ENCODE measurements at regions not wholly inside any gene's neighbourhood (a gene's known extent, or its start where the extent isn't known, plus 50 kb on each side); places are given as distances from the start of the nearest gene placed in this dataset.

DNA sequence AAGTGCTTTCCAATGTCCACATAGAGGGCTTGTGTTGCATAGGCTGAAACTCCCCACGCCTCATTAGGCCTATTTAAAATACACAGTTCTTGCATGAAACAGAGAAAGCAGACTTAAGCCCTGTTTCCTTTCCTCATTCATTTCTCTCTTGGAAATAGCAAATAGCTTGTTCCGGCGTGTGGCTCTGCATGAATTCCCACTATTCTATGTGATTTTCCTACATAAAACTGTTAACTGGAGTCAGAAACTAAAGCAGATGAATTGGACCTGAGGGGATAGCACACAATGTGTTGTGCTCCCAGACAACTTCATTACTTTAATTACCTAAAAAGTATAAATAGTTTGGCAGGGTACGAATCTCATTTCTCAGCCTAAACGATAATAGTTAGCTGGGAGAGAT is 981.5 kb downstream of the SORCS1 start:
- DNase-seq (ENCODE audit: low spot score) = no peak

DNA sequence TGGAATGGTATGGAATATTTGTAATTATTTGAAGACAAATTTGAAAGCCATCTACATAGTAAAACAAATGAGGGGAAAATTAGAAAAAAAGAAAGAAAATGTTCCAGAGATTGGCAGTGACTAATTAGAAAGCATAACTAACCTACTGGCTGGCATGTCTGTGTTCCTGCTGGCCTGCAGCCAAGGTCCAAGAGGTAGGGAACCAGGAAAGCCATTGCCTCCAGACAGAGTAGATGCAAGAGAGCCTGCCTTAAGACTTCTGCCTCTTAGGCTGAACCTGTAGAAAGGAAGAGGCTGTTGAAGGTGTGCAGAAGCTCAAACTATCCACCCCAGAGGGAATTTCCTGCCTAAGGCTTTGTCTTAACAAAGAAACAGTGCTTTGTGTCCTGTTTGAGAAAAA is 982.0 kb downstream of the SORCS1 start:
- no peak for DNase-seq (ENCODE audit: low spot score)

DNA sequence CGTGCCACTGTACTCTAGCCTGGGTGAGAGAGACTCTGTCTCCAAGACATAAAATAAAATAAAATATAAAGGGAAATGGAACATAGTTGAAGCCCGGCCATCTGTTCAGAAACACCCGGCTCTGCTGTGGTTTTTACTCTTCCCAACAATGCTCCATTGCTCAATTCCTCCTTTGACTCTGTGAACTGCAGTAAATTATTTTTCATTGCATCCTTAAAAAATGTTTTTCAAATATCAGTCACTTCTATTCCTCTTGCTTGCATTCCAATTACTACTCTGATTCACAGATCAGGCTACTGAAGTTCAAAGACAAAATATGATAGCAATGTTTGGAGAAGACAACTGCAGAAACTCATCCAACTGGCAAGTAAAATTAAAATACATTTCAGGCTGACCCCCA is 983.0 kb downstream of the SORCS1 start:
- DNase-seq (ENCODE audit: low spot score) = no peak

DNA sequence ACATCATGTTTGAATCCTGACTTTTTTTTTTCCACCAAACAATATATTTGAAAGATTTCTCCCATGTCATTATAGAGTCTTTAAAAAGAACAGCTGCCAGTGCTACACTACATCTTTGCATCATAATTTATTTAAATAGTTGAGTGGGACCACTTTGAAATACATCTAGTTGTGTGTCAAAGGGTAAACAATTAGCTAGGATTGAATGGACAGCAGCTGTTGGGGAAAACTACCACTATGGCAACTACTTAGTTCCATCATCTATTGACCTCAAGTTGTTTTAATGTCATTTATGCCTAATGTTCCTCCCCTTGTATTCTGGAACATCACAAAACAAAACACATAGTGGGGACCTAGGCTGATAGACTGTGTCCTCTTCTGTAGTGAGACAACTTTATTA is 985.1 kb downstream of the SORCS1 start:
- DNase-seq (ENCODE audit: low spot score) = no peak

DNA sequence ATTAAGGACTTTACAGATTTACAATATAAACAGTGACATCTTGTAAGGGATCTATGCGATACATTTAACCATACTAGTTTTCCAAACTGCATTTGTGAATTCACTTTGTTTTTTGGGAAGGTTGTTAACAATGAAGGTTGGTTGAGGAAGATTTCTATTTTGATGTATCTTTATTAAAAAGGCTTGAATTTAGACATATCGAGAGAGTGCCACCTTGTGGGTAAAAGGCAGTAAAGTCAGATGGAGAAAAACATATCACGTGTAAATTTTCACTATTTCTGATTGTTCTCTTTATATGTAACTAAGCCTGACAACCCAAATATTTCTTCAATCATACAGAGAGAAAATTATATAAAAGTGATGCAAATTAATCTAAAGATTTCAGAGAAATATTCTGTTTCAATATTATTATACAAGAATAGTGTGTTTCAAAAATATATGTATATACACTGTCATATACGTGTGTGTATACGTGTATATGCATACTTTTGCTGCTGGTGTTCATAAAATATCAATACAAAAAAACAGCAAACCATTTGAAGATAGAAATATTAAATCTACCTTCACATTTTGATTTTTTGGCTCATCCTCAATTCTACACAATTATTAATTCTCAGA is 988.6 kb downstream of the SORCS1 start:
- no peak for DNase-seq (ENCODE audit: low spot score)

DNA sequence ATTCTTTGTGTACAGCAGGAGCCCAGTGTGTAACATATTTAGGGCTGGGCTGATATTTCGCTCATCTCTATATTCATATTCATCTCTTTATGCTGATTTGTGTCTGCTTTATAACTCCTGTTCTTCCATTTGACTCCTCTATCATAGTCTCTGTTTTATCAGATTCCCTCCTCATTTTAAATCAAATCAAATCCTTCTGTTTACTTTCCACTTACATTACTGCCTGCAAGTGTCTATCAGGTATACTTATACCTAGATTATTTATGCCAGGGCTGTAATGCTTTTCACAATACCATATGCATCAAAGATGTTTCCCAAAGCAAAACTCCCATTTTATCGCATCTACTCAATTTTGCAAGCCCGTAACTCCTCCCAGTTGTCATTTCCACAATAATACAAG is 990.7 kb downstream of the SORCS1 start:
- no peak for DNase-seq (ENCODE audit: low spot score)

DNA sequence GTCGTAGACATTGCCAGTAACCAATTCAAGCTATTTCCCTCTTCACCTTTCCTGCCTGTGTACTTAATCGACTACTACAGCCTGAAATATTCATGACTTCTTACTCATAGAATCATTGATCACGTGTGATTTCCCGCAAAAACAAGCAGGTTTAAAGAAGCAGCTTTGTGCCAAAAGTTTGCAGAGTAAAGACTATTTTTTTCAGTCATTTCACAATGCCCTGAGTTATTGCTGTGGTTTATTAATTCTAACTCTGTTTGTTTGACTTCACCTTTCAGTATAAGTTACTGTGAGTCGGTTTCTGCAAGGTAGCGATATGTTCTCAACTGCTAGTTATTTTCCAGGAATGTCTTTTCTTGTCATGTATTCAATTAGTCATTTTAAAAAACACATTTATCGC is 995.3 kb downstream of the SORCS1 start:
- DNase-seq (ENCODE audit: low spot score) = no peak

DNA sequence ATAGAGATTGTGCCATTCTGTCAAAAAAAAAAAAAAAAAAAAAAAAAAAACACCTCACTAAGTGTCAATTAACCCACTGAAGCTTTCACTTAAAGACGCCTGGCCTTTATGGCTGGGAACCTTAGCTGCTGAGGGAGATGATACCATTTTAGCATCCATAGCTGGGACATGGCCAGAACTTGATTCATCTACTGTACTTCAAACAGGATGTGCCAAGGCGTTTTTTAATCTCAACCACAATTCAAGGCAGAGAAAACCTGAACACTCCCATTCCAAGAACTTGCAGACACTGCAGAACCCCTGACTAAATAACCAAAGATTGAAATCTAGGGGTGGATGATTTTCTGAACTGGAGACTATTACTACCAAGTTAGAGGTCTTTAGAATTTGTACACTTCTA is 996.6 kb downstream of the SORCS1 start:
- no peak for DNase-seq (ENCODE audit: low spot score)

DNA sequence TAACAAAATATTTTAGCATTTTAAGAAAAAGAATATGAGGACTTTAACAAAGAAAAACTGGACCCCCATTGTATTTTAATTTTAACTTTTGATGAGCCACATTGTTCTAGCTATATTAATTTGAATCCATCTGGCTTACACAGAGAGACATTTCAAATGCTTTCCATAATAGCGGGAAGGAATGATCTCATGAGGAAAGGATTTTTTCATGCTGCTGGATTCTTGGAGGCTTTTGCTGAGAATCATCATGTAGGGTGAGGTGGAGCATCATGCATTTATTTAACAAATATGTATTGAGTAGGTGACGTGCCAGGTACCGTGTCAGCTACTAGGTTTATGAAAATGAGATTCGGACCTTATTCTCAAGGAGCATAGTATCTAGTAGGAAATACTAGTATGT is 1006.3 kb downstream of the SORCS1 start:
- DNase-seq (ENCODE audit: low spot score) = no peak

DNA sequence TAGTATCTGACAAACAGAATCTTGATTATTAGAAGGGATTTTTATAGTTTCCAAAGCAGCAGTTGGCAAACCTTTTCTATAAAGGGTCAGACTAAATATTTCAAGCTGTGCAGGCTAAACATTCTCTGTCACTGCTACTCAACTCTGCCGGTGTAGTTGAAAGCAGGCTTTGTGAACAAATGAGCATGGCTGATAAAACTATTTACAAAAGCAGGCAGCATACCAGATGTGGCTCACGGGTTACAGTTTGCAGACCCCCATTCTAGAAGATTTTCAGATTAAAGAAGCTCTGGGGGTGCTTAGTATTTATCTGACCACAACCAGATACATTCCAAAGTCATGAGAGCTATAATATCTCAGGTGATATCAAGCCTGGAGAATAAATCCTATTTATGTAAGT is 1017.5 kb downstream of the SORCS1 start:
- no peak for DNase-seq (ENCODE audit: low spot score)

DNA sequence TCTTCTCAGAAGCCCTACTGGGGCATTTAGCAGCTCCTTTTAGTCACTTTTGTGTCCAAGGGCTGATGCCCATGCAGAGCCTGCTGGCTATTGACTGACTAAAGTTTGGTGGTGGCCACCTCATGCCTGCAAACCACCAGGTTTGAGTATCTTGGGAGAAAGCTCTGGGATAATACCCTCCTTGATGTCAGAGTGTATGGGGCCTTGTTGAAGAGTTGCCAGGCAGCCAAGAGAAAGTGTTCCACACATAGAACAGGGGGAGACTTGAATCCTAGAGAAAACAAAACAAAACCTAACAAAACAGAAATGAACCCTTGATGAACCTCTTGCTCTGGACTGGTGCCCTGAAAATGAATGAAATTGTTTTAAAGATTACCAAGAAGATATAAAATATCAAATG is 1024.6 kb downstream of the SORCS1 start:
- DNase-seq (ENCODE audit: low spot score) = no peak

DNA sequence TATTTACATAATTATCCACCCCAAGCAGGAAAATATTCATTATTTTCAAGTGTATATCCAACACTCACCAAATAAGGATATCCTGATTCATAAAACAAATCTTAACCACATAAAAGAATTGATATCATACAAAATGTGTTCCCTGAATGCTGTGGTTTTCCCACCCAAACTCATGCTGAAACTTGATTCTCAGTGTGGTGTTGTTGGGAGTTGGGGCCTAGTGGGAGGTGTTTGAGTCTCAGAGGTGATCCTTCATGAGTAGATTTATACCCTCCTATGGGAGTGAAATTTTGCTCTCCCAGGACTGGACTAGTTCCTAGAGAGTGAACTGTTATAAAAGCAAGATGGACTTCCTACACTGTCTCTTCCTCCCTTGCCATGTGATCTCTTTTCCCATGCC is 1028.3 kb downstream of the SORCS1 start:
- no peak for DNase-seq (ENCODE audit: low spot score)

DNA sequence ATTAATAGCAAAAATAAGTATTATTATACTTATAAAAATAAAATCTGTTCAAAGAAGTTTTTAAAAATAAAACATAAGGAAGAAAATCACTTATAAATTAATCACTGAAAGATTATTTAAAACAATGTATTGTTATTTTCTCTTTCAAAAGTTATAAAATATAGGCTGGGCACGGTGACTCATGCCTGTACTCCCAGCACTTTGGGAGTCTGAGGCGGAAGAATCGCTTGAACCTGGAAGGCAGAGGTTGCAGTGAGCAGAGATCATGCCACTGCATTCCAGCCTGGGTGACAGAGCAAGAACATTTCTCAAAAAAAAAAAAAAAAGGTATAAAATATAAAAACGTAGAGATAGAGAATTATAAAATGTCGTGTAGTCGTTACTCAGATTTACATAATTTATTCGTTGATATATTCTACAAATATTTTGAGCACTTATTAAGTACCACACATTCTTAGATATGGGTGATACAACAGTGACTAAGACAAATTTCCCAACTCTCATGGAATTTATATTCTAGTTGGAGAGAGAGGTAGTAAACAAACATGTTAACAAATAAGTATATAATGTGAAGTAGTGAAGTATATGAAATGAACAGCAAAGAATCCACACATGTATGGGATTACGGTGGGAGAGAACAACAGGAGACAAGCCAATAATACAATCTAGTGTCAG is 1030.0 kb downstream of the SORCS1 start:
- DNase-seq (ENCODE audit: low spot score) = no peak

DNA sequence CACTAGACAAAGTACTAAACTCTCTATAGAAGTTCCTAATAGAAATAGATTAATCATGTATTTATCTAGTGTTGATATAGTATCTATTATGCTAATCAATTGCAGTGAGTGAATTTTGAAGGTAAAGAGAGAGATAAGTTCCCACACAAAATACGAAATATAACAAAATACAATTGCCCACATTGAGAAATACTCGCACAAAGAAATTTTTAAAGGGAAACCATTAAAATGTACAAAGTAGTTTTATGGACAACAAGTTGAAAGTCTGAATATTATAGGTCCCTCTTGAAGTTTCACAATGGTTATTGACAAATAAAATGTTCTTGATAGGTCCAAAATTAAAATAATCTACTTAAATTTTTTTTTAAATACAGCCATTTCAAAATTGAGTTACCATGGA is 1031.1 kb downstream of the SORCS1 start:
- no peak for DNase-seq (ENCODE audit: low spot score)

DNA sequence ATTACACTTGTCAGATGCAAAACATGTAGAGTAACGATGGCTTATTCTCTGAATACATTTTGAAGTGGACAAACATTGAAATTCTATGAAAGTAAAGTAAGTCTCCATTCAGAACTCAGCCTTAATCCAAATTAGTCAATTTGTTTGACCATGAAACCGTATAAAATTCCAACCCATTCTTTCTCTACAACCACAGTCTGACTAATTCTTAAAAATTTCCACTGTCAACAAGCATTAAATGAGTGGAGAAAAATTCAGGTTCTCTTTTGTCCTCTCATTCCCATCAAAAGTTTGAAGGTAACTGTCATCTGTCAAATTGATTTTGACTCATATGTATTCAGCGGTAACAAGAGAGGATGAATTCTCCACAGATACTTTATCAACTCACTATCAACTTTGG is 1031.5 kb downstream of the SORCS1 start:
- DNase-seq (ENCODE audit: low spot score) = no peak

DNA sequence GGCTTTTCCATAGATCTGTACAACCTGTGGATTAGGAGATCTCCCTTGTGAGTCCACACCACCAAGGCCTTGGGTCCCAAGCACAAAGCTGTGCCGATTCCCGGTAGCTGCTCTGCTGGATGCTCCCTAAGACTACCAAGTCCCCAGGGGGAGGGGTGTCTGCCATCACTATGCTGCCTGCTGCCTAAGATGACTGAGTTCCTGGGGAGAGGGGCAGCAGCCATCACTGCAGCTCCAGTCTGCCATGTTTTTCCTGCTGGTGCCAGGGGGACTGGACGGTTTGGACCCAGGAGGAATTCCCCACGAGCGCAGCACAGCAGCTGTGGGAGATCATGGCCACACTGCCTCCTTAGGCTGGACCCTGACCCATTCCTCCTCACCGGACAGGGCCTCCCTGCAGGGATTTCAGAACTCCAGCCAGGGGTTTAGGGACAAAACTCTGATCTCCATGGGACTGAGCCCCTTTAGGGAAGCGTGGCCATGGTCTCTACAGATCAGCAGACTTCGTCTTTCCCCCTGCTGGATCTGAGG is 1049.8 kb downstream of the SORCS1 start:
- DNase-seq (ENCODE audit: low spot score) = no peak

DNA sequence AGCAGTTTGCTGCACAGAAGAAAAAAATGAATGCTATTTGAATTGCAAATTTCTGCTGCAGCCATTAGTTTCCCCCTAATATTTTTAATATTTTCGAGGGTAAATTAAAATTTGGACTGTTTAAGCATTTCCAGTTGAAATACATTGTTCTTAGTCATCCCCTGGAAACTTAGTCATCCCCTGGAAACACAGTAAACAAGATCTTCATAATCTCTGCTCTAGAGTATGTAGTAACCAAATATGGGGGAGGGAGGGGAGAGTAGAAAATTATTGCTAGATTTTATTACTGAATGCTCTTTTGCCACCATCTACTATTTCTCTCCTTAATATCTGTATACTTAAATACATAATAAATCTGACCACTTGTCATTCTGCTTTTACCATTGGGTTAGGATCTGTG is 1053.3 kb downstream of the SORCS1 start:
- no peak for DNase-seq (ENCODE audit: low spot score)

DNA sequence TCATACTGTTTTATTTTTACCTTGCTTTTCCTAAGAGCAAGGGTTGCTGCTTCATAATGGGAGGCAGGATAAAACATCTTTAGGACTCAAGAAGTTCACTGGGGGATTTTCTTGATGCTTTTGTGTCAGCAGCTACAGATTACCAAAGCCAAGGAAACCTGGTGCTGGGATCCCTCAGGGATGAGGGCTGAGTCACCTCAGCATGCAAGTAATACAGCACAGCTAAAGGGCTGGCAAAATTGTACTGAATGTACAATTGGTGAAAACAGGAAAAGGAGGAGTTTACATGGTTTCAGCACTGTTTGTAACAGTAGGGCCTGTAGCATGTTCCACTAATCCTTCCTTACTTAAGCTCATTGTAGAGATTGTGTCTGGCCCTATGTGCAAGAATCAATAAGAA is 1056.8 kb downstream of the SORCS1 start:
- no peak for DNase-seq (ENCODE audit: low spot score)

DNA sequence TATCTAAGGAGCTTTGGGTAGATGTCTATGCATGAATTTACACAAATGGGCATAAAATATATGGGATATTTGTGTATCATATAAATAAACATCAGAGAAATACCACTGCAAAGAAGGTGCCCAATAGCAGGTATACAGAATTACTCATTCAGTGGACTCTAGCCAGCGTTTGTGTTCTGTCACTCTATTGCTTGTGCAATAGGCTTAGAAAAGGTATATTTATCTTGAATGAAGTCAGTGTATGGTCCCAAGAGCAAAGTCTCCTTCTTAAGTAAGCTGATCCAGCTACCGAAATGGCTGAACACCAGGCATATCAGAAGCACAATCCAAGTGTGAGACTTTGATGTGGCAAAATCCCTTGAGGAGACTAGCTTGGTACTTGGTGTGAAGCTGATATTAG is 1058.4 kb downstream of the SORCS1 start:
- no peak for DNase-seq (ENCODE audit: low spot score)

DNA sequence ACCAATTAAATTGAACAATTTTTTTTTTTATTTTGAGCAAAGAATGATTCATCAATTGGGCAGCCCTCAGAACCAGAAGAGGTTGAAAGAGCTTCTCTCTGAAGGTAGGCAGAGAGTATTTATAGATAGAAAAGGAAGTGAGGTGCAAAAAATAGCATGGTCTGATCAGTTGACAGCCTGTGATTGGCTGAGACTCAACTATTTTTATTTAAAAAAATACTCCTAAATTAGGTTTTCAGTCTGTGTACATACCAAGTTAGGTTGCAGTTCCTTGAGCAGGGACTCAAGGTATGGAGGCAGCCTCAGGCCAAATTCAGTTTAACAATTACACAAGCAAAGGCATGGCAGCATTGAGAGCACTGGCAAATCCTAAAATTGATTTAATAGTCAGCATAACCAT is 1074.7 kb downstream of the SORCS1 start:
- no peak for DNase-seq (ENCODE audit: low spot score)

DNA sequence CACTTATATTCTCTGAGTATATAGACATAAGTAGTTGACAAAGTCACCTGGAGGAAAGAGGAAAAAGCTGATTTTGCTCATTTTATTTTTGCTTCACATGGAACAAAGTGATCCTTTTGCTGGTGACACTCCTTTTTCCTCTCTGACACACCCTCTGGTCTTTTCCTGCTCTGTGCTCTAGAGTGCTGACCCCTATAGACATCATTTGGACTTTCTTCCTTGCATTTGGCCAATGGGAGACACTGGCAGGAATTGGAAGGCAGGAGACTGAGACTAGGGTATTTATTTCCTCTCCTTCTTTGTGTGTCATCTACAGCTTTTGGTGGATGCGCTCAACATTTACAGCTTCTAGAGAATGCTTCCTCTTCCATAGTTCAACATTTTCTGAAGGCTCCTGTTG is 1078.1 kb downstream of the SORCS1 start:
- DNase-seq (ENCODE audit: low spot score) = no peak

DNA sequence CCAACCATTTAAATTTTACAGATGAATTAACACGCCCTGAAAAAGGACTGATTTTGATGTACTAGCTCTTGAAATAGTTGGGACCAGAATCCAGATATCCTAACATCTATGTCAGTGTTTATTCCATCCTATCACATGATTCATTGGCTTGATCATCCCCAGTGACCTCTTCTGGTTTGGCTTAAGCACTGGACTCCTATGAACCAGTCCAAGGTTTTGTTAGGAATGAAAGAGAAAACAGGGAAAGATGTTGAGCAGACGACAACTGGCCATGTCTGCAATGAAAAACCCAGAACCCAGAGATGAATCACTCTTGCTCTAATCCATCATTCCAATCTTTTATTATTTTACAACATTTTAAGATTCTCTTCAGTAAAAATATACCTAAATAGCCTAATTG is 1080.9 kb downstream of the SORCS1 start:
- DNase-seq (ENCODE audit: low spot score) = no peak

DNA sequence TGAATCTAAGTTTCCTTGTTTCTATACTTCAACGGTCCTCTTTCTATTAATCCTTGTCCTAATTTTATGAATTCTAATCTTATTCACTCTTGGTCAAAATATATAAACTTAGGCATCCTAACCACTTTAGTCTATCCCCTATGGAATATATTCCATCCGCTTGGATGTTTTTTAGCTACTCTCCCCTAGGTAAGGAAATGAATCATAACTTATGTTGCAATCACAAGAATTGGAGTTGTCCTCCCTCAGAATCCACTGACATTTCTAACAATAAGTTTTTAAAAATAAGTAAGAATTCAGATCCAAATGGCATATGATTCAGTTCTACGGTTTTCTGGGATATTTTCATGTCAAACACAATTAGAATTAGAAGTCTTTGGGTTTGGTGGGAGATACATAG is 1081.6 kb downstream of the SORCS1 start:
- DNase-seq (ENCODE audit: low spot score) = no peak

DNA sequence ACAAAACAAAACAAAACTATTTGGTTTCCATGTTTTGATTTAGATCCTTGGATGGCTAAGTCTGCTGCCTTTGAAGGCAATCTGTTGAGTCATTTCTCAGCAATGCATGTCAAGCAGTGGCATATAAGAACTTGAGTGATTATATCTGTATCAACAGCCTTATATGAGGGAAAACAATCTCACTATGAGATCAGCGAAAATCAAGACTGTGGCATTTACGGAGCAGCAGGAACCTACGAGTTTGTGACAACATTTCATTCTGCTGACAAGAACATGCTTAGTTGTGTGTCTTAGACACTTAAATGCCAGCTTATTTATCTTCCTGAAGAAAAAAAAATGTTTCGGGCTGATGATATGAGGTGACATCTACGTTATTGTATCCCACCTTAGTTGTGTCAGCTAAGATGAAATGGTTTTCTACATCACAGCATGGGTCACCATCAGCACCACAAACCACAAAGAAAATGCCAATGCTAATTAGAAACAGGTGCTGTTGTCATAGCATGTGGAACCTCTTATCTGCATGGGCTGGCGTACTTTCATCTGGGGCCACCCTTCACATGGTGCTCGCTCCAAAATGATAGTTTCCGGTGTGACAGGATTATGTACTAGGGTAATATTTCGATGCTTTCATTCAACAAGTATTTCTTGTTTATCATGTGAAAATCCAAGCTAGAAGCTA is 1085.5 kb downstream of the SORCS1 start:
- no peak for DNase-seq (ENCODE audit: low spot score)
